A673 (cell line): ENCODE measurements at regions not wholly inside any gene's neighbourhood (a gene's known extent, or its start where the extent isn't known, plus 50 kb on each side); places are given as distances from the start of the nearest gene placed in this dataset.

Experiments
- CTCF ChIP-seq: fragments of 300-800, 200-600 bp; sonication (generic); conservative IDR thresholded peaks from 2 replicates; pipeline ENCODE4 v1.5.1; 2017; ENCODE audit warnings: low read depth, mild to moderate bottlenecking, antibody characterized with exemption, low read length, moderate library complexity, mixed read lengths
- EZH2 ChIP-seq: fragments of 200-600 bp; sonication (generic); IDR thresholded peaks from 2 replicates; pipeline ENCODE4 v1.6.1; 2017; ENCODE audit warnings: borderline replicate concordance, low read depth, mild to moderate bottlenecking, mixed read lengths, antibody characterized with exemption, low read length; ENCODE audit not compliant: poor library complexity, severe bottlenecking

GRCh38 chr1:222084048-222084447 is 342.2 kb upstream of the DUSP10 start:
- TF ChIP-seq CTCF = no peak
- TF ChIP-seq EZH2 = no peak
